ENCODE measurements at regions not wholly inside any gene's neighbourhood (a gene's known extent, or its start where the extent isn't known, plus 50 kb on each side); places are given as distances from the start of the nearest gene placed in this dataset.

- H3K36me3 ChIP-seq (ENCODE audit: insufficient read depth, low read length) = no peaks in the 10 kb centered on the region
- no peak overlapping the region for H2AFZ ChIP-seq (ENCODE audit: low read length)
- peaks cover 5% of the 10 kb centered on the region; the same call in 1 of the 2 replicates for H3K9me3 ChIP-seq (ENCODE audit: insufficient read depth, low read depth, low read length)
- no peaks in the 10 kb centered on the region for H3K9me2 ChIP-seq (replicated peaks; ENCODE audit: low read depth, low read length)
- no peak overlapping the region for H3K9ac ChIP-seq (ENCODE audit: low read depth, low read length, poor library complexity, severe bottlenecking)
- no peaks in the 10 kb centered on the region for H3K27me3 ChIP-seq (ENCODE audit: insufficient read depth, low read length, poor library complexity, severe bottlenecking)
- H3K4me1 ChIP-seq (ENCODE audit: insufficient read depth, low read length, poor library complexity, severe bottlenecking) = no peaks in the 10 kb centered on the region
- no peaks in the 10 kb centered on the region for H4K20me1 ChIP-seq (ENCODE audit: insufficient read depth, low read length, poor library complexity, severe bottlenecking)
- H3K4me2 ChIP-seq (ENCODE audit: low read depth, low read length, poor library complexity, severe bottlenecking) = no peak overlapping the region
- TF ChIP-seq EZH2phosphoT487 (IDR thresholded peaks at IDR 0.05; ENCODE audit: borderline replicate concordance) = no peak
- TF ChIP-seq, protein P1, sequence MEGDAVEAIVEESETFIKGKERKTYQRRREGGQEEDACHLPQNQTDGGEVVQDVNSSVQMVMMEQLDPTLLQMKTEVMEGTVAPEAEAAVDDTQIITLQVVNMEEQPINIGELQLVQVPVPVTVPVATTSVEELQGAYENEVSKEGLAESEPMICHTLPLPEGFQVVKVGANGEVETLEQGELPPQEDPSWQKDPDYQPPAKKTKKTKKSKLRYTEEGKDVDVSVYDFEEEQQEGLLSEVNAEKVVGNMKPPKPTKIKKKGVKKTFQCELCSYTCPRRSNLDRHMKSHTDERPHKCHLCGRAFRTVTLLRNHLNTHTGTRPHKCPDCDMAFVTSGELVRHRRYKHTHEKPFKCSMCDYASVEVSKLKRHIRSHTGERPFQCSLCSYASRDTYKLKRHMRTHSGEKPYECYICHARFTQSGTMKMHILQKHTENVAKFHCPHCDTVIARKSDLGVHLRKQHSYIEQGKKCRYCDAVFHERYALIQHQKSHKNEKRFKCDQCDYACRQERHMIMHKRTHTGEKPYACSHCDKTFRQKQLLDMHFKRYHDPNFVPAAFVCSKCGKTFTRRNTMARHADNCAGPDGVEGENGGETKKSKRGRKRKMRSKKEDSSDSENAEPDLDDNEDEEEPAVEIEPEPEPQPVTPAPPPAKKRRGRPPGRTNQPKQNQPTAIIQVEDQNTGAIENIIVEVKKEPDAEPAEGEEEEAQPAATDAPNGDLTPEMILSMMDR (conservative IDR thresholded peaks at IDR 0.05; ENCODE audit: low read length) = no peak
- no peaks in the 10 kb centered on the region for H3K79me2 ChIP-seq (ENCODE audit: insufficient read depth, low read length)
- no peaks in the 10 kb centered on the region for H3F3A ChIP-seq (ENCODE audit: low read depth)
- H3K4me3 ChIP-seq (ENCODE audit: low read length, poor library complexity, severe bottlenecking) = no peak overlapping the region
Measured at GRCh38 chr9:85310573-85310972, 431.2 kb downstream of the AGTPBP1 start.

DNA sequence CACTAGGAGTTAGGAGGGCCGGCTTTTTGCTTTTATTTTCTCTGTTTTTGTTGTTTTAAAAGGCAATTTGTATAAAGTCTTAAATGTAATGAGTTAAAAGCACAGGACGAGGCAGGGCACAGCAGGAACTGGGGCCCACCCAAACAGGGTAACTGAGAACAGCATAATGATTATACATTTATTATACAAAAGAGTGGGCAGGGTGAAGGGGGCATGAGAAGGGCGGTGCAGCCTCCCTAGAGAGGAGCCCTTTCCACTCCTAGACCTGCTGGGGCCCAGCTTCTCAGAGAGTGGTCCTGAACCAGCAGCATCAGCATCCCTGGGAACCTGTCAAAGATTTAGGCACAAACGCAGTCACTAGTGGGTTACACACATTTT lies 438.0 kb downstream of the AGTPBP1 start:
- Histone ChIP-seq H3K9me3 (ENCODE audit: insufficient read depth, low read depth, low read length) (no peaks in the 10 kb centered on the region), H3K27me3 (ENCODE audit: insufficient read depth, low read length, poor library complexity, severe bottlenecking) (no peaks in the 10 kb centered on the region), H3K9me2 (replicated peaks; ENCODE audit: low read depth, low read length) (no peaks in the 10 kb centered on the region), H3K9ac (ENCODE audit: low read depth, low read length, poor library complexity, severe bottlenecking) (no peak overlapping the region), H3K79me2 (ENCODE audit: insufficient read depth, low read length) (no peaks in the 10 kb centered on the region), H3K4me1 (ENCODE audit: insufficient read depth, low read length, poor library complexity, severe bottlenecking) (no peaks in the 10 kb centered on the region), H4K20me1 (ENCODE audit: insufficient read depth, low read length, poor library complexity, severe bottlenecking) (no peaks in the 10 kb centered on the region), H2AFZ (ENCODE audit: low read length) (no peak overlapping the region), H3F3A (ENCODE audit: low read depth) (no peaks in the 10 kb centered on the region), H3K4me2 (ENCODE audit: low read depth, low read length, poor library complexity, severe bottlenecking) (no peak overlapping the region), H3K36me3 (ENCODE audit: insufficient read depth, low read length) (no peaks in the 10 kb centered on the region), H3K4me3 (ENCODE audit: low read length, poor library complexity, severe bottlenecking) (no peak overlapping the region)
- no peak for TF ChIP-seq EZH2phosphoT487 (IDR thresholded peaks at IDR 0.05; ENCODE audit: borderline replicate concordance)
- TF ChIP-seq, protein P1 (conservative IDR thresholded peaks at IDR 0.05; ENCODE audit: low read length) = no peak

GRCh38 chr9:85302938-85303756 lies 438.6 kb downstream of the AGTPBP1 start:
- Histone ChIP-seq H3F3A (ENCODE audit: low read depth) (no peaks in the 10 kb centered on the region), H3K4me2 (ENCODE audit: low read depth, low read length, poor library complexity, severe bottlenecking) (no peak overlapping the region), H3K4me3 (ENCODE audit: low read length, poor library complexity, severe bottlenecking) (no peak overlapping the region), H3K27me3 (ENCODE audit: insufficient read depth, low read length, poor library complexity, severe bottlenecking) (no peaks in the 10 kb centered on the region), H4K20me1 (ENCODE audit: insufficient read depth, low read length, poor library complexity, severe bottlenecking) (no peaks in the 10 kb centered on the region), H3K4me1 (ENCODE audit: insufficient read depth, low read length, poor library complexity, severe bottlenecking) (no peaks in the 10 kb centered on the region), H2AFZ (ENCODE audit: low read length) (no peak overlapping the region), H3K9ac (ENCODE audit: low read depth, low read length, poor library complexity, severe bottlenecking) (no peak overlapping the region), H3K79me2 (ENCODE audit: insufficient read depth, low read length) (no peaks in the 10 kb centered on the region), H3K9me2 (replicated peaks; ENCODE audit: low read depth, low read length) (no peaks in the 10 kb centered on the region), H3K9me3 (ENCODE audit: insufficient read depth, low read depth, low read length) (no peaks in the 10 kb centered on the region), H3K36me3 (ENCODE audit: insufficient read depth, low read length) (no peaks in the 10 kb centered on the region)
- TF ChIP-seq, protein P1 (conservative IDR thresholded peaks at IDR 0.05; ENCODE audit: low read length) = no peak
- no peak for TF ChIP-seq EZH2phosphoT487 (IDR thresholded peaks at IDR 0.05; ENCODE audit: borderline replicate concordance)

Data from Loucy (cell line).